ENCODE measurements at regions not wholly inside any gene's neighbourhood (a gene's known extent, or its start where the extent isn't known, plus 50 kb on each side); places are given as distances from the start of the nearest gene placed in this dataset.

DNA sequence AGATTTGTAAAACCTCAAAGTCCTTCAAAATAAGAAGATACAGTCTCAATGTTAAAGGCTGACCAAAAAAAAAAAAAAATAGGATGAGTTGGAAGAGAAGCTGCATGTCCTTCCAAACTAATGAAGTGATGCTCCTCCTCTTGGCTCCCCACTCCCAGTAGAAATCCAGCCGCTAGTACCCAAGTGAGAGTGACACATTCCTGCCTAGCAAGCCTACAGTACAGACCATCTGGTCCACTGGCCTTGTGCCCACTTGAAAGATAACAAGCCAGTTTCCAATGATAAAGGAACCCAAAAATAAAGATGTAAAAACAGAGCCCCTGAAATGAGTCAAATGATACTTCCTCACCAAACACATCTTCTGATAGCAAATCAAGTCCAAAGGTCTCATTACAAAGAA lies 258.7 kb upstream of the NSMCE3 start:
- TF ChIP-seq, protein P1, sequence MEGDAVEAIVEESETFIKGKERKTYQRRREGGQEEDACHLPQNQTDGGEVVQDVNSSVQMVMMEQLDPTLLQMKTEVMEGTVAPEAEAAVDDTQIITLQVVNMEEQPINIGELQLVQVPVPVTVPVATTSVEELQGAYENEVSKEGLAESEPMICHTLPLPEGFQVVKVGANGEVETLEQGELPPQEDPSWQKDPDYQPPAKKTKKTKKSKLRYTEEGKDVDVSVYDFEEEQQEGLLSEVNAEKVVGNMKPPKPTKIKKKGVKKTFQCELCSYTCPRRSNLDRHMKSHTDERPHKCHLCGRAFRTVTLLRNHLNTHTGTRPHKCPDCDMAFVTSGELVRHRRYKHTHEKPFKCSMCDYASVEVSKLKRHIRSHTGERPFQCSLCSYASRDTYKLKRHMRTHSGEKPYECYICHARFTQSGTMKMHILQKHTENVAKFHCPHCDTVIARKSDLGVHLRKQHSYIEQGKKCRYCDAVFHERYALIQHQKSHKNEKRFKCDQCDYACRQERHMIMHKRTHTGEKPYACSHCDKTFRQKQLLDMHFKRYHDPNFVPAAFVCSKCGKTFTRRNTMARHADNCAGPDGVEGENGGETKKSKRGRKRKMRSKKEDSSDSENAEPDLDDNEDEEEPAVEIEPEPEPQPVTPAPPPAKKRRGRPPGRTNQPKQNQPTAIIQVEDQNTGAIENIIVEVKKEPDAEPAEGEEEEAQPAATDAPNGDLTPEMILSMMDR (IDR thresholded peaks at IDR 0.05), result no peak
- no peak for TF ChIP-seq POLR2A (IDR thresholded peaks at IDR 0.05)

Data from upper lobe of left lung (tissue), 4 donors.